PC-3 (cell line): ENCODE measurements at regions not wholly inside any gene's neighbourhood (a gene's known extent, or its start where the extent isn't known, plus 50 kb on each side); places are given as distances from the start of the nearest gene placed in this dataset.

Experiments used
- CTCF ChIP-seq: fragments of 300-600 bp; sonication (generic); conservative IDR thresholded peaks from 2 replicates; pipeline ENCODE4 v1.5.1; 2017; ENCODE audit warnings: antibody characterized with exemption, low read depth, mild to moderate bottlenecking, low read length
- EZH2 ChIP-seq: fragments of 300-600 bp; sonication (generic); IDR thresholded peaks from one replicate; pipeline ENCODE4 v1.6.1; 2017; ENCODE audit warnings: antibody characterized with exemption, mild to moderate bottlenecking, low read length; ENCODE audit not compliant: unreplicated experiment
- EZH2phosphoT487 ChIP-seq: fragments of 300-600 bp; sonication (generic); IDR thresholded peaks from 2 replicates; pipeline ENCODE4 v1.6.1; 2018; ENCODE audit warnings: mild to moderate bottlenecking, antibody characterized with exemption, low read length, borderline replicate concordance

- TF ChIP-seq EZH2phosphoT487 (no peak), CTCF (no peak), EZH2 (no peak)
Measured at GRCh38 chr2:121866789-121867188, 111.3 kb downstream of the TSN start.
